Liver (tissue), 3 donors: ENCODE measurements at regions not wholly inside any gene's neighbourhood (a gene's known extent, or its start where the extent isn't known, plus 50 kb on each side); places are given as distances from the start of the nearest gene placed in this dataset.
"Not testable (repeated sequence)": the region's sequence is repeated elsewhere in the genome, so short reads cannot be mapped to it uniquely, and the experiment has no call there.

Source experiments
- CTCF ChIP-seq: fragments of 150-350 bp; IDR thresholded peaks from 2 replicates; pipeline ENCODE4 v1.5.1; 2017; ENCODE audit warnings: improper control_type of control experiment, low read depth, low read length; ENCODE audit not compliant: missing input control
- FOXA1 ChIP-seq: IDR thresholded peaks from 2 replicates; pipeline ENCODE4 v1.6.1; 2016; ENCODE audit warnings: antibody characterized with exemption
- GABPA ChIP-seq, 2 donors: IDR thresholded peaks in 1 of 2; conservative IDR thresholded peaks in 1 of 2; 2 replicates each; pipeline ENCODE4 v1.6.1; 2016; ENCODE audit warnings: antibody characterized with exemption in 2 of 2, mild to moderate bottlenecking in 1 of 2, moderate library complexity in 1 of 2
- HNF4G ChIP-seq: IDR thresholded peaks from 2 replicates; pipeline ENCODE4 v1.6.1; 2016; ENCODE audit warnings: antibody characterized with exemption
- JUND ChIP-seq, 2 donors: IDR thresholded peaks; 2 replicates each; pipeline ENCODE4 v1.6.1; 2016; ENCODE audit warnings: antibody characterized with exemption in 2 of 2
- MAX ChIP-seq: IDR thresholded peaks from 2 replicates; pipeline ENCODE4 v1.6.1; 2016; ENCODE audit warnings: antibody characterized with exemption
- RAD21 ChIP-seq, 2 donors: IDR thresholded peaks; 2 replicates each; pipeline ENCODE4 v1.6.1; 2016; ENCODE audit warnings: antibody characterized with exemption in 2 of 2, mild to moderate bottlenecking in 2 of 2
- REST ChIP-seq: IDR thresholded peaks from 2 replicates; pipeline ENCODE4 v1.6.1; 2016; ENCODE audit warnings: antibody characterized with exemption, mild to moderate bottlenecking
- RXRA ChIP-seq, 2 donors: IDR thresholded peaks; 2 replicates each; pipeline ENCODE4 v1.6.1; 2017 to 2018; ENCODE audit warnings: antibody characterized with exemption in 2 of 2, mild to moderate bottlenecking in 1 of 2
- SP1 ChIP-seq: IDR thresholded peaks from 2 replicates; pipeline ENCODE4 v1.6.1; 2018; ENCODE audit warnings: antibody characterized with exemption, mild to moderate bottlenecking
- TAF1 ChIP-seq: conservative IDR thresholded peaks from 2 replicates; pipeline ENCODE4 v1.6.1; 2016; ENCODE audit warnings: antibody characterized with exemption, mild to moderate bottlenecking
- YY1 ChIP-seq: IDR thresholded peaks from 2 replicates; pipeline ENCODE4 v1.6.1; 2016; ENCODE audit warnings: antibody characterized with exemption, mild to moderate bottlenecking
- ZBTB33 ChIP-seq: IDR thresholded peaks from 2 replicates; pipeline ENCODE4 v1.6.1; 2016; ENCODE audit warnings: antibody characterized with exemption
- TF ChIP-seq, protein P1 (sequence below): IDR thresholded peaks from 2 replicates; pipeline ENCODE4 v1.6.1; 2016; ENCODE audit warnings: antibody characterized with exemption
- donor health status: healthy.
- donor health status: healthy.

DNA sequence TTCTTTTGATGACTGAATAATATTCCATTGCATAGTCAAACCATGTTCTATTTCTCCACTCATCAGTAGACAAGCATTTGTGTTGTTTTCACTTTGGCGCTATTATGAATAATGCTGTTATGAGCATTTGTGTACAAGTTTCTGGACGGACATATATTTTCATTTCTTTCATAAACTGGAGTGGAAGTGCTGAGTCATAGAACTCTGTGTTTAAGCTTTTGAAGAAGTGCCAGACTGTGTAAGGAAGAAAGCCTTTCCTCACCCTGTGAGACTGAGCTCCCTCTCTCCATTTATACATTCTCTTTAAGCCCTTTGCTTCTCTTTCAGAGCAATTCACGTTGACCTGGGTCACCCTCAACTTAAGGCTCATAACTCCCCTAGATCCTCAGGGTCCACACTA lies 169.5 kb downstream of the OTOP1 start:
- TF ChIP-seq TAF1; CTCF; RAD21 (IDR thresholded peaks at IDR 0.05); FOXA1; YY1; MAX; ZBTB33; GABPA (IDR thresholded peaks at IDR 0.05 in 1 of 2, conservative IDR thresholded peaks at IDR 0.05 in 1 of 2); SP1; HNF4G; RXRA (IDR thresholded peaks at IDR 0.05); JUND (IDR thresholded peaks at IDR 0.05); REST: not testable (repeated sequence)
- TF ChIP-seq, protein P1, sequence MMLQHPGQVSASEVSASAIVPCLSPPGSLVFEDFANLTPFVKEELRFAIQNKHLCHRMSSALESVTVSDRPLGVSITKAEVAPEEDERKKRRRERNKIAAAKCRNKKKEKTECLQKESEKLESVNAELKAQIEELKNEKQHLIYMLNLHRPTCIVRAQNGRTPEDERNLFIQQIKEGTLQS: not testable (repeated sequence)
